C4-2B (cell line): ENCODE measurements at regions not wholly inside any gene's neighbourhood (a gene's known extent, or its start where the extent isn't known, plus 50 kb on each side); places are given as distances from the start of the nearest gene placed in this dataset.

ENCODE experiments used
- ZFX ChIP-seq: fragments of 450-650 bp; IDR thresholded peaks from 2 replicates; pipeline ENCODE4 v1.6.1; 2017
- TF ChIP-seq, protein P1 (sequence below): fragments of 450-650 bp; conservative IDR thresholded peaks from 2 replicates; pipeline ENCODE4 v1.5.1; 2017; ENCODE audit warnings: mild to moderate bottlenecking

DNA sequence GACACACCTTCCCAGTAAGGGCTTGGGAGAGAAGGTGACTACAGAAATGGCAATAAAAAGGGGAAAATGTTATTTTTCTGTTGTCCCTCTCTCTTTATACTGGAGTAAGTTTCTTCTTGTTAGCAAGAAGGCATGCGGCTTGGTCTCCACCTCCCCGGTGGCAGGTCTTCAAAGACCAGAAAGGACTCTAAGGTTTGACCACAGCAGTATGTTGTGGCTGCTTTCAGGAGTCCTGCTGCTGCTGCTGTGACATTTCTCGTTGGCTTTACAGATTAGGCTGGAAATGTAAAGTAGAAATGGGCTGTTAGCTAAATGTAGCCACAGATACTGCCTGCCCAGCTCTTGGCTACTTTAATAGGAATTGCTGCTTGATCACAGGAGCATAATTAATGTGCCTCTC is 175.8 kb upstream of the ZBTB20 start:
- TF ChIP-seq, protein P1, sequence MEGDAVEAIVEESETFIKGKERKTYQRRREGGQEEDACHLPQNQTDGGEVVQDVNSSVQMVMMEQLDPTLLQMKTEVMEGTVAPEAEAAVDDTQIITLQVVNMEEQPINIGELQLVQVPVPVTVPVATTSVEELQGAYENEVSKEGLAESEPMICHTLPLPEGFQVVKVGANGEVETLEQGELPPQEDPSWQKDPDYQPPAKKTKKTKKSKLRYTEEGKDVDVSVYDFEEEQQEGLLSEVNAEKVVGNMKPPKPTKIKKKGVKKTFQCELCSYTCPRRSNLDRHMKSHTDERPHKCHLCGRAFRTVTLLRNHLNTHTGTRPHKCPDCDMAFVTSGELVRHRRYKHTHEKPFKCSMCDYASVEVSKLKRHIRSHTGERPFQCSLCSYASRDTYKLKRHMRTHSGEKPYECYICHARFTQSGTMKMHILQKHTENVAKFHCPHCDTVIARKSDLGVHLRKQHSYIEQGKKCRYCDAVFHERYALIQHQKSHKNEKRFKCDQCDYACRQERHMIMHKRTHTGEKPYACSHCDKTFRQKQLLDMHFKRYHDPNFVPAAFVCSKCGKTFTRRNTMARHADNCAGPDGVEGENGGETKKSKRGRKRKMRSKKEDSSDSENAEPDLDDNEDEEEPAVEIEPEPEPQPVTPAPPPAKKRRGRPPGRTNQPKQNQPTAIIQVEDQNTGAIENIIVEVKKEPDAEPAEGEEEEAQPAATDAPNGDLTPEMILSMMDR: no peak
- TF ChIP-seq ZFX: no peak
